HFFc6 (cell line): ENCODE measurements at regions not wholly inside any gene's neighbourhood (a gene's known extent, or its start where the extent isn't known, plus 50 kb on each side); places are given as distances from the start of the nearest gene placed in this dataset.

ENCODE experiments used
- DNase-seq: peaks from one replicate; pipeline ENCODE4 v3.0.0-alpha.2; 2018
- H3K27ac Mint-ChIP-seq: 2 replicates; pipeline ENCODE4 v1.8.0; 2020; ENCODE audit warnings: mild to moderate bottlenecking, mixed read lengths
- H3K27me3 Mint-ChIP-seq: 2 replicates; pipeline ENCODE4 v1.8.0; 2021; ENCODE audit warnings: mild to moderate bottlenecking, moderate library complexity, mixed read lengths; ENCODE audit not compliant: insufficient read depth
- H3K36me3 Mint-ChIP-seq: 2 replicates; pipeline ENCODE4 v1.8.0; 2021; ENCODE audit warnings: low read depth, mixed read lengths
- H3K4me1 Mint-ChIP-seq: 2 replicates; pipeline ENCODE4 v1.8.0; 2020; ENCODE audit warnings: low read depth, mixed read lengths
- H3K4me3 Mint-ChIP-seq: 2 replicates; pipeline ENCODE4 v1.8.0; 2020; ENCODE audit warnings: mild to moderate bottlenecking, moderate library complexity, mixed read lengths
- H3K9me3 Mint-ChIP-seq: 2 replicates; pipeline ENCODE4 v1.8.0; 2020; ENCODE audit warnings: mild to moderate bottlenecking, mixed read lengths
- CTCF ChIP-seq: fragments of 200-600 bp; sonication (generic); IDR thresholded peaks from 2 replicates; pipeline ENCODE4 v1.5.0; 2021; ENCODE audit warnings: antibody characterized with exemption, mild to moderate bottlenecking

GRCh38 chr12:67598598-67598997, 49.9 kb upstream of the DYRK2 start:
- no peaks in the 10 kb centered on the region for H3K9me3 Mint-ChIP-seq
- no peak for DNase-seq
- H3K4me3 Mint-ChIP-seq, result no peak overlapping the region
- no peak overlapping the region for H3K27ac Mint-ChIP-seq
- H3K4me1 Mint-ChIP-seq, result peaks cover 23% of the 10 kb centered on the region
- H3K27me3 Mint-ChIP-seq, result no peaks in the 10 kb centered on the region
- TF ChIP-seq CTCF, result no peak
- no peaks in the 10 kb centered on the region for H3K36me3 Mint-ChIP-seq
